ENCODE measurements at regions not wholly inside any gene's neighbourhood (a gene's known extent, or its start where the extent isn't known, plus 50 kb on each side); places are given as distances from the start of the nearest gene placed in this dataset.

- no peaks in the 10 kb centered on the region for H3K9me2 ChIP-seq (ENCODE audit: insufficient read depth, low read length)
Observed at GRCh38 chr13:59521549-59521948, 642.2 kb downstream of the DIAPH3 start.

GRCh38 chr13:59522652-59523051, 641.1 kb downstream of the DIAPH3 start:
- H3F3A ChIP-seq (ENCODE audit: insufficient read depth, low read length, poor library complexity, severe bottlenecking): no peaks in the 10 kb centered on the region
- no peaks in the 10 kb centered on the region for H3K9me2 ChIP-seq (ENCODE audit: insufficient read depth, low read length)
- H3K9me3 ChIP-seq (ENCODE audit: low read length): no peaks in the 10 kb centered on the region
- H3K79me2 ChIP-seq (replicated peaks; ENCODE audit: insufficient read depth, low read length): no peaks in the 10 kb centered on the region
- H3K4me2 ChIP-seq (ENCODE audit: low read length): no peak overlapping the region
- H3K4me3 ChIP-seq (ENCODE audit: low read length): no peak overlapping the region
- H2AFZ ChIP-seq (ENCODE audit: low read depth, low read length): no peak overlapping the region
- H3K36me3 ChIP-seq (ENCODE audit: insufficient read depth, low read length): no peaks in the 10 kb centered on the region
- H3K9ac ChIP-seq (ENCODE audit: low read length): no peak overlapping the region
- no peak overlapping the region for H3K27ac ChIP-seq (ENCODE audit: low read length)
- no peaks in the 10 kb centered on the region for H4K20me1 ChIP-seq (ENCODE audit: insufficient read depth)
- H3K27me3 ChIP-seq (ENCODE audit: insufficient read depth, low read depth, low read length): no peaks in the 10 kb centered on the region
- TF ChIP-seq CTCF (IDR thresholded peaks at IDR 0.05; ENCODE audit: poor library complexity, severe bottlenecking): no peak
- no peak for TF ChIP-seq EP300 (conservative IDR thresholded peaks at IDR 0.05; ENCODE audit: poor library complexity, severe bottlenecking)
- TF ChIP-seq POLR2AphosphoS5 (IDR thresholded peaks at IDR 0.05): no peak
- no peak for TF ChIP-seq RAD21 (conservative IDR thresholded peaks at IDR 0.05)
- no peak for TF ChIP-seq REST (IDR thresholded peaks at IDR 0.05; ENCODE audit: borderline replicate concordance)
- TF ChIP-seq MXI1 (conservative IDR thresholded peaks at IDR 0.05; ENCODE audit: poor library complexity, severe bottlenecking): no peak
- TF ChIP-seq TAF1 (IDR thresholded peaks at IDR 0.05; ENCODE audit: low read depth): no peak

More at GRCh38 chr13:59521549-59521948, 642.2 kb downstream of the DIAPH3 start:
- Histone ChIP-seq H2AFZ (ENCODE audit: low read depth, low read length) (no peak overlapping the region), H3K4me2 (ENCODE audit: low read length) (no peak overlapping the region), H3K36me3 (ENCODE audit: insufficient read depth, low read length) (no peaks in the 10 kb centered on the region), H3K4me3 (ENCODE audit: low read length) (no peak overlapping the region), H3K27me3 (ENCODE audit: insufficient read depth, low read depth, low read length) (no peaks in the 10 kb centered on the region), H3K9me3 (ENCODE audit: low read length) (no peaks in the 10 kb centered on the region), H4K20me1 (ENCODE audit: insufficient read depth) (no peaks in the 10 kb centered on the region), H3K9ac (ENCODE audit: low read length) (no peak overlapping the region), H3K27ac (ENCODE audit: low read length) (no peak overlapping the region), H3F3A (ENCODE audit: insufficient read depth, low read length, poor library complexity, severe bottlenecking) (no peaks in the 10 kb centered on the region), H3K79me2 (replicated peaks; ENCODE audit: insufficient read depth, low read length) (no peaks in the 10 kb centered on the region)
- TF ChIP-seq SMC3 (conservative IDR thresholded peaks at IDR 0.05; ENCODE audit: poor library complexity) (no peak), TAF1 (IDR thresholded peaks at IDR 0.05; ENCODE audit: low read depth) (no peak), EP300 (conservative IDR thresholded peaks at IDR 0.05; ENCODE audit: poor library complexity, severe bottlenecking) (no peak), MXI1 (conservative IDR thresholded peaks at IDR 0.05; ENCODE audit: poor library complexity, severe bottlenecking) (no peak), CTCF (IDR thresholded peaks at IDR 0.05; ENCODE audit: poor library complexity, severe bottlenecking) (no peak), RAD21 (conservative IDR thresholded peaks at IDR 0.05) (no peak), POLR2AphosphoS5 (IDR thresholded peaks at IDR 0.05) (no peak), EZH2 (IDR thresholded peaks at IDR 0.05; ENCODE audit: borderline replicate concordance, insufficient read depth, low read length, poor library complexity, severe bottlenecking) (no peak), REST (IDR thresholded peaks at IDR 0.05; ENCODE audit: borderline replicate concordance) (no peak)
